GM12891 (cell line): ENCODE measurements at regions not wholly inside any gene's neighbourhood (a gene's known extent, or its start where the extent isn't known, plus 50 kb on each side); places are given as distances from the start of the nearest gene placed in this dataset.
"Not testable (repeated sequence)": the region's sequence is repeated elsewhere in the genome, so short reads cannot be mapped to it uniquely, and the experiment has no call there.

Source experiments
- DNase-seq: peaks from one replicate; pipeline ENCODE4 v3.0.0; 2011; ENCODE audit warnings: low spot score; ENCODE audit not compliant: insufficient read length
- FAIRE-seq: peaks from 2 replicates; lab custom pipeline; 2011; peaks lifted over from hg19 to GRCh38; lab: Jason Lieb, UNC
- PAX5 ChIP-seq: IDR thresholded peaks from 2 replicates; pipeline ENCODE4 v1.6.1; 2011; ENCODE audit warnings: low read length, moderate library complexity, mild to moderate bottlenecking; ENCODE audit not compliant: insufficient read depth, severe bottlenecking
- POLR2A ChIP-seq: IDR thresholded peaks from 2 replicates; pipeline ENCODE4 v1.6.1; 2011; ENCODE audit warnings: low read depth, low read length, control low read depth
- POLR2AphosphoS5 ChIP-seq: IDR thresholded peaks from 2 replicates; pipeline ENCODE4 v1.6.1; 2011; ENCODE audit warnings: low read depth, low read length, control low read depth
- POU2F2 ChIP-seq: IDR thresholded peaks from 2 replicates; pipeline ENCODE4 v1.6.1; 2011; ENCODE audit warnings: low read depth, mild to moderate bottlenecking, control low read depth, low read length, moderate library complexity
- SPI1 ChIP-seq: IDR thresholded peaks from 2 replicates; pipeline ENCODE4 v1.6.1; 2011; ENCODE audit warnings: low read depth, low read length, control low read depth
- TAF1 ChIP-seq: IDR thresholded peaks from 2 replicates; pipeline ENCODE4 v1.6.1; 2011; ENCODE audit warnings: low read depth, low read length, control low read depth

DNA sequence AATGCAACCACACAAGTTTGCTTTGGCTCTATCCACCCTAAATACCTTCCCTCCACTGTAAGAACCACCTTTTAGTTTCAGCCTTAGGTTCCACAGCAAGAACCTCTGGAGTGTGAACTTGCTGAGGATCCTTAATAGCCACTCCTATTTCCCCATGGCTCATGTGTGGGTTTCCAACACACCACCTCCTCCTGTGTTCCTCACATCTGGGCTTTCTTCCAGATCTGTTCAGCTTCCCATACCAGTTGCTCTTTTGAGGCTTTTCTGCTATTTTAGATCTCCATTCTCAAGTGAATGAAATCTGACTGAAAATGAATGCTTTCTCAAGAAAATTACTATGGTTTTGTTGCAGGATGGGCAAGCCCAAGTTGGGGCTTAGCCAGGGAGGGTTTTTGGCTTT, 104.8 kb upstream of the MIR17HG start:
- FAIRE-seq = no peak
- TF ChIP-seq PAX5 (no peak), TAF1 (no peak), SPI1 (no peak), POU2F2 (no peak), POLR2A (no peak), POLR2AphosphoS5 (no peak)

GRCh38 chr13:91245288-91245687, 102.2 kb upstream of the MIR17HG start:
- TF ChIP-seq PAX5 (no peak), POLR2AphosphoS5 (no peak), POLR2A (no peak), POU2F2 (no peak), TAF1 (no peak), SPI1 (no peak)
- no peak for FAIRE-seq
- DNase-seq = no peak

More for the DNA sequence above, 104.8 kb upstream of the MIR17HG start:
- DNase-seq = no peak

- FAIRE-seq = no peak
- TF ChIP-seq POLR2AphosphoS5 (no peak), TAF1 (no peak), POU2F2 (no peak), SPI1 (no peak), POLR2A (no peak), PAX5 (no peak)
- DNase-seq = no peak
Observed at GRCh38 chr13:91247768-91248167, 99.7 kb upstream of the MIR17HG start.

DNA sequence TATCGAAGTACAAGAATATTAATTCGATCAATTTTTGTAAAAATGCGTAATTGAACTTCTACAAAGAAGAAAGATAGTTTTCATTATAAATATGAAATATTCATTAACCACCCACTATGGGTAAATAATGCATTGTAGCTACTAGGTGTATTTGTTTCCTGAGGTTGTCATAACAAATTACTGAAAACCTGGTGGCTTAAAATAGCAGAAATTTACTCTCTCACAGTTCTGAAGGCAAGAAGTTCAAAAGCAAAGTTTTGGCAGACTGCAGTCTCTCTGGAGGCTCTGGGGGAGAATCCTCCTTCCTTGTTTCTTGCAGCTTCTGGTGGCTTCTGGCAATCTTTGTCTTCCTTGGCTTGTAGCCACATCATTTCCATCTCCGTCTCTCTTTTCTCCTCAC, 99.2 kb upstream of the MIR17HG start:
- DNase-seq = no peak
- TF ChIP-seq POLR2A (no peak), POU2F2 (no peak), POLR2AphosphoS5 (no peak), TAF1 (no peak), PAX5 (no peak), SPI1 (no peak)
- no peak for FAIRE-seq

- DNase-seq (no peak), FAIRE-seq (no peak)
- no peak for TF ChIP-seq POLR2AphosphoS5
- no peak for TF ChIP-seq TAF1
- TF ChIP-seq PAX5 = no peak
- no peak for TF ChIP-seq POLR2A
- no peak for TF ChIP-seq SPI1
- no peak for TF ChIP-seq POU2F2
Observed at GRCh38 chr13:91249370-91249769, 98.1 kb upstream of the MIR17HG start.

- DNase-seq = no peak
- no peak for FAIRE-seq
- no peak for TF ChIP-seq POLR2A
- TF ChIP-seq POU2F2 = no peak
- TF ChIP-seq TAF1 = no peak
- TF ChIP-seq POLR2AphosphoS5 = no peak
- no peak for TF ChIP-seq PAX5
- no peak for TF ChIP-seq SPI1
Observed at GRCh38 chr13:91249861-91250260, 97.6 kb upstream of the MIR17HG start.

DNA sequence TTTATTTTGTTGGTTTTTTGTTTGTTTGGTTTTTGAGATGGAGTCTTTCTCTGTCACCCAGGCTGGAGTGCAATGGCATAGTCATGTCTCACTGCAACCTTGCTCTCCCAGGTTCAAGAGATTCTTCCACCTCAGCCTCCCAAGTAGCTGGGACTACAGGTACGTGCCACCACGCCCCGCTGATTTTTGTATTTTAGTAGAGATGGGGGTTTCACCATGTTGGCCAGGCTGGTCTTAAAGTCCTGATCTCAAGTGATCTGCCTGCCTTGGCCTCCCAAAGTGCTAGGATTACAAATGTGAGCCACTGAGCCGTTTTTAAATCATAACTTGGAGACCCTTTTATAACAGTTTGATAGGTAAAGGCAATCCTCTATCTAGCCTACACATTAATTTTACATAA, 95.9 kb upstream of the MIR17HG start:
- not testable (repeated sequence) for FAIRE-seq, DNase-seq

- TF ChIP-seq POU2F2 = no peak
- TF ChIP-seq POLR2AphosphoS5 = no peak
- TF ChIP-seq PAX5 = no peak
- TF ChIP-seq POLR2A = no peak
- TF ChIP-seq TAF1 = no peak
- no peak for TF ChIP-seq SPI1
- FAIRE-seq = no peak
Observed at GRCh38 chr13:91264484-91264883, 83.0 kb upstream of the MIR17HG start.

GRCh38 chr13:91269237-91269636, 78.2 kb upstream of the MIR17HG start:
- FAIRE-seq (no peak), DNase-seq (no peak)
- no peak for TF ChIP-seq POLR2A

More at GRCh38 chr13:91264484-91264883, 83.0 kb upstream of the MIR17HG start:
- DNase-seq = no peak

- TF ChIP-seq TAF1 (no peak), POLR2AphosphoS5 (no peak), SPI1 (no peak), POLR2A (no peak), PAX5 (no peak), POU2F2 (no peak)
- DNase-seq (no peak), FAIRE-seq (no peak)
Observed at GRCh38 chr13:91270031-91270430, 77.5 kb upstream of the MIR17HG start.
